HG02885 (cell line): ENCODE measurements at regions not wholly inside any gene's neighbourhood (a gene's known extent, or its start where the extent isn't known, plus 50 kb on each side); places are given as distances from the start of the nearest gene placed in this dataset.
"Not testable (repeated sequence)": the region's sequence is repeated elsewhere in the genome, so short reads cannot be mapped to it uniquely, and the experiment has no call there.

Experiments
- ATAC-seq: cut with Tn5 transposase; IDR thresholded peaks from one replicate; pipeline ENCODE4 v1.9.1; 2021; ENCODE audit warnings: mild to moderate bottlenecking; ENCODE audit not compliant: unreplicated experiment, poor library complexity

DNA sequence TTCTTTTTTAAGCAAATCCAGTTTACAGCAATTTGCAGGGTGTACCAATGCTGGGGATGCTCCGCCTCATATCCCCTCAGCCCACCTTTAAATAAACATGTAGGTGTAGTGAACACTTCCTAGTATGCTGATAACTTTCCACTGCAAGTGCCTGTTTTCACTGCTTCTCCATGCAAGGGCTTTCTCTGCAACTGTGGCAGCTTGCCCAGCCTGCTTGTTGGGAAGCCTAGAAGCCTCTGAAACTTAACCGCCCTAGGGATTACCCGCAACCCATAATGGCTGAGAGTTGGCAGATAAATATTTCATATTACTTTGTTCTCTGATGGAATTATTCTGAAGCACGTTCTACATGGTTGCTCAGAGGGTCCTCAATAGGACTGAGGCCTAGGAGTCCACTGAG is 253.7 kb upstream of the DDX53 start:
- ATAC-seq, result no peak

DNA sequence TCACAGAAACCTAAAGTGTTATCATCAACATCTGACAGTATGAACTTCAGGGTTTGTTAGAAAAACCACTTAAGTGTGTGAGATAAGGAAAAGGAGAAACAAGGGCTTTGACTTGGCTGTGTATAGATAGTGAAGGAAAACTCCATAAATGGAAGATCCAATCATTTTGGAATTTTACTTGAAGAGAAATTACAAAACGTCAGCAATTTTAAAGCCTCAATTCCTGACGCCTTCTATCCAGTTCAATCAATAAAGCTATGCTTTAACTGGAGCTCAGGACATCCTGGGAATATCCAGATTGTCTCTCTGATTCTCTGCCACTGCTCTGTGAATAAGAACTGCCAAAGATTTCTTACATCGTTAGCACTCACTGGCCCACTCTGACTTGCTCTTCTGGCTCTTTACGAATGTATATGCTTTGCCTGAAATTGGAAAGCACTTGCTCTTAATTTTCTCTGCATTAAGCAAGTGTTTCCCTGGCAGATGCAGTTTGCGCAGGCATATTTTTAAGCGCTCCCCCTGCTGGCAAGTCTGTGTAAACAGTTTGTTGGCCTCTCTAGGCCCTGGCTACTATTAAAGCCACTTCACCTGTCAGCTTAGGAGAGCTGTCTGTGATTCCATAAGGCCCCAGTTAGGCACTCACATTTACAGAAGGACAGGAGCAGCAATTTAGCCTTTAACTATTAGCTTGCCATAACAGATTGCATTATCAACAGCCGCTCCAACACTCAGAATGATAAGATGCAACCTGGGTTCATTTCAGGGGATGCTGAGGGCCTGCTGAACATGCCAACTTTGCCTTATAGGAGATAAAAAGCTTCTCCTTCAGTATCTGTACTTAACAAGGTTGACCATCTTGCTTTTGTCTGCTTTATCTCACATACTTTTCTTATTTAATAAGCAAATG is 251.4 kb upstream of the DDX53 start:
- peak; percentile 95 for ATAC-seq

DNA sequence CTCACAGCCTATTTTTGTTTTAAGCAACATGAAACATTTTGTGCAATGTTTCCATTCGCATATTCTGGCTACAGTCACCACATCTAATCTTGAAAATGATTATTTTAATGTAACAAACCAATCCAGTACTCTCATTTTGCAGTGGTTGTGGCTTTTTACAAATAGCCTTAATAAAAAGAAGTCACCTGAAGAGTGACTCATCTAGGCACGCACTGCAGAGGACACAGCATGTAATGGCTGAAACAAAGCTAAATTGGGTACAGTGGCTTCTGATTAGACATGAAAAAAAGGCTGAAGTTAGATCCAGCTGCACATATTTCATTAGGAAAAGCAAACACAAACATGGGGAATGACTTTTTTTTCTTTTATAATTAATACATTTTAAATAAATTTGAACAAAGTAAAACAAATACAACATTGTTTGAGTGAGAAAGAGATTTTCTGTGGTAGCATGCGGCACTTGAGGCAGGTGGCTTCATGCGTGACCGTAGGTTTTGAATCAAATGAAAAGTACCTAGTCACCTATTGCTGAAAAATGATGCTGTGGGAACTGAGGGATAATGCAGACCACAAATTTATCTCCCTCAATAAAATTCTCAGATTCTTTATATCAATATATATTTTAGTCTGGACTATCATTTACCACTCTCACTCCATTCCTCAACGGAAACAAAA is 240.8 kb upstream of the DDX53 start:
- ATAC-seq, result peak; percentile 94

DNA sequence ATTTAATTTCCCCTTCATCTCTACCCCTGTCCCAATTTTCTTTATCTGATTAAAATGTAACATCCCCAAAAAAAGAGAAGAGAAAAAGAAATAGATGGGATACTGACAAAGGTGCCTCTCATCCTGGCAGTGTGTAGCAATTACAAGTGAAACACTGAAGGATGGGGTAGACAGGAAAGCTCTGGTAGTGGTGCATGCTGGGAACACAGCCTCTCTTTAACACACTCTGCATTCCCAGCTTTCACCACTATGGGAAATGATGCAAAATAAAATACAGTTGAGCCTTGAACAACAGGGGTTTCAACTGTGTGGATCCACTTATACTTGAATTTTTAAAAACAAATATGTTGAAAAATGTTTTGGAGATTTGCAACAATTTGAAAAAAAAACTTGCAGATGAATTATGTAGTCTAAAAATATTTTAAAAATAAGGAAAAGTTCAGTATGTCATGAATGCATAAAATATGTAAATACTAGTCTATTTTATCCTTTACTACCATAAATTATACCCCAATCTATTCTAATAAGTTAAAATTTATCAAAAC is 239.2 kb upstream of the DDX53 start:
- ATAC-seq, result no peak

DNA sequence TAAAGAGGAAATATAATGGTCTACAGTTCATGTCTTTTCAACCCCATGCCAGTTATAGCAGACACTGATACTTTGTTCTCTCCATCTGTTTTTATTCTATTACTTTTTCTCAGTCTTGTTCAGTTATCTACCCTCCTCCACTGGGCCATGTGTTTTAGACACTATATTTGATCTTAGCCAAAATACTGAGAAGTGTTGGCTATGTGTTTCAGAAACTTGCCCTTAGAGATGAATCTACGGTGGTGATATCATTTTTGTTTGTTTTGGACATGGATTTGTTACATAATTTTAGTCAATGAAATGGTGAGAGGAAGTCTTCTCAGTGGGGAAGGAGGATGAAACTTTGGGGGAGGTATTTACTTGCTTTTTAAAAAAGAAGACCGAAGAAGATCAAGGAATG is 211.5 kb upstream of the DDX53 start:
- ATAC-seq, result no peak

DNA sequence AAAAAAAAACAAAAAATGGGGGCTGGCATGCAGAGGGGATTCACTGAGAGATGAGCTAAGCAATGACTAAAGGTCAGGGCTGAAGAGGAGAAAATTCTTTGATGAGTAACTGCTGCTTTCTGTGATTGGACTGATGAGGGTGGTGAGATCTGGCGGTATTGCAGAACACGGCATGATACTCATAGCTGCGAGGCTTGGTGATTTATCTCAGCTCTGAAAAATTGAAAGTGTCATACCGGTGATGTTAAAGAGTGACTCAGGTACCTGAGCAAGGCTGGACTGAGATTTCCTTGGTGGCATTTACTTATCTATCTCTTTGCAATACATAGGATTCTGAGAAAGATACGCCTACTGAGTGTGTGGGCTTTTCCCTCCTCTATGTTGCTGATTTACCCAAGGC is 204.1 kb upstream of the DDX53 start:
- ATAC-seq, result no peak

DNA sequence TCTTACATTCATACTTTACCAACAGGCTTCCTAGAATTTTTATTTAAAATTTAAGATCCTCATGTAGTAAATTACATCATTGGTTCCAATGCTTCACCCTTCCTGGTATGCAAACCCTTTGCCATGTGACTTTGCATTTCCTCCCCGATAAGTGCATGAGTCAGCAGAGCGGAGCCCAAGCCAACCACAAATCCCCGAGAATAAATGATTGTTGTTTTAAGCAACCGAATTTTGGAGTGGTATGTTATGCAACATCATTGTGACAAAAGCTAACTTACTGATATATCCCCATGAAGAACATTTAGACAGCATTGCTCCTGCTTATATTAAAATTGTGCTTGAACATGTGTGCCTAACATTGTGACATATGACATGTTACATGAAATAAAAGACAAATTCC is 199.4 kb upstream of the DDX53 start:
- no peak for ATAC-seq

DNA sequence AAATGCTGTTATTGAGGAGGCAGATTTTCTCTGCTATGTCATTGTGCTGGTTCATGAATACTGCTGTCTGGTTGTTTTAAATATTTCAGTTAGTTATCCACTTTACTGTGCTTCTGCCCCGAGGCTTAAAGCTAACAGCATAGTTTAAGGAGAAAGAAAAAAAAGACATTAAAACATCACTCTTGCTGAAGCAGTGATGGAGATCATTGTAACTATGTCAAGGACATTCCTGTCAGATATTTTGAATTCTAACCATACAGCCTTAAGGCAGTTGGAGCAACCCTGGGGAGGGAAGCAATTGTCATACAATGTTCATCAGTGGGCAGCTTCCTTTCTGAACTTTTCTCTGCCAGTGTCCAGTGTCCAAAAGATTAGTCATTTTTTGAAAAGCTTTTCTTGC is 199.0 kb upstream of the DDX53 start:
- ATAC-seq, result no peak

DNA sequence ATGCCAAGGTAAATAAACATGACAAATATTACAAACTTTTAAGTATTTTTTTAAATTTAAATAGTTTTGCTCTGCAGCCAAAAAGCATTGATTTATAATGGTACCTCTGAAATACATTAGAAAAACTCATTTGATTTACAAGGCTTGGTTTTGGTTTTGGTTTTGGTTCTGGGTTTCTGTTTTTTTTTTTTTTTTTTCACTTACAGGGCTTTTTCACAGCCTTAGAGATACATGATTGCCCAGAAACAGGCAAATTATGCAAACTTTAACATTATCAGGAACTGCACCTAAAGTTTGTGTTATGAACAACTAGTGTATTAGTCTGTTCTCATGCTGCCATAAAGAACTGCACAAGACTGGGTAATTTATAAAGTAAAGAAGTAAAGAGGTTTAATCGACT is 196.4 kb upstream of the DDX53 start:
- ATAC-seq, result no peak

DNA sequence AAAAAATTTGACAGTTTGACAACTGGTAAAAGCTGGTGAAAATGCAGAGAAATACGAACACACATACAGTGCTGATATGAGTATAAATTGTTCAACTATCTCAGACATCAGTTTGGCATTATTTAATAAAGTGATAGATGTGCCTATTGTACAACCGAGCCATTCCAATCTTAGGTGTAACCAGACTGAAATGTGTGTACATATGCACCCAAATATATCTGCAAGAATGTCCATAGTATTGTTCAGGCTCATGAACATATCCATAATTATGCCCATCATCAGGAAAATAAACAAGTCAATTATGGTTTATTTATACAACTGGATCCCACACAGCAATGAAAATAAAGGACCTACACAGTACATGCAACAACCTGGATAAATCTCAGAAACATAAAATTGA is 188.9 kb upstream of the DDX53 start:
- ATAC-seq, result no peak

DNA sequence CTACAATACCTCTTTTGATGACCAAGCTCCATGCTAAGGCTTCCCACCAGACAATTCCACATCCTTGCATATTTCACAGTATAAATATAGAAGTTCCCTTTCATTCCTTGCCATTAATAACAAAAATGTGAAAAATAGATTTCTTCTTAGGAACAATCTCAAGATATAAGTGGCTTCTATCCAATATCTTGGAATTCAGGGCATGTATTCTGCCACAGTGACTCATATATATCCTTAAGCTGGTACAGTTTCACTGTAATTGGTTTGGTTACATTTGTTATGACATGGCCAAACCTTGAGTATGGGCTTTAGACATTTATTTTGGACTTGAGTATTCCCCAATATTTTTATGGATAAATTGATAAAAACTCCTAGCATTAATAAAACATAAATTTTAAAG is 181.7 kb upstream of the DDX53 start:
- no peak for ATAC-seq

DNA sequence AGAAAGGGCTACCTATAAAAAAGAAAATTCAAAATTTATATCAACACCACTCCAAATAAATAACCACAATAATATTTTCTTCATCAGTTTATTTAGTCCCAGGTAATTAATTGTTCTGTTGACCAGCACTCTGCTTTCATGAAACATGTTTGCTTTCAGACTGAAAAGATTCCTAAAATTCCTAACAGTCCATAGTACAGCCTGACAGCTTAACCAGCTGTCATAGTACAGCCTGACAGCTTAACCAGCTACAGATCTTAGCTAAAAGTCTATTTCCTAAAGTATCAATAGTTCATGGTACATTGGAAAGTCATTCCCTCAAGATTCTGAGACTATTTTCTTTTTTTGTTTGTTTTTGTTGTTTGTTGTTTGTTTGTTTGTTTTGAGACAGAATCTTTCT is 144.1 kb upstream of the DDX53 start:
- ATAC-seq, result no peak

DNA sequence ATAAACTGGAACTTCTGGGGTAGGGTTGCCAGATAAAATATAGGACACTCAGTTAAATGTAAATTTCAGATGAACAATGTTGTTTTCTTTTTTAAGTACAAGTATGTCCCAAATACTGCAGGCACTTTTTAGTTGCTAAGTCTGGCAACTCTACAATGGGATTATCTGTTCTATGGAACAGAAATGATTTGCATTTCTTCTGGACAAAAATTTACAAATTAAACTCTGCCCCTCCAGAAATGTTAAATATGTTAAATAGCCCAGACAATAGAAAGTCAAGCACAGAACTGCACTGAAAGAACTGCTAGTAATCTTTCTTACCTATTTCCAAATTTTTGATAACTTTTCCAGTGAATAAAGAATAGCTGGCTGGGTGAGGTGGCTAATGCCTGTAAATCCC is 140.1 kb upstream of the DDX53 start:
- no peak for ATAC-seq

DNA sequence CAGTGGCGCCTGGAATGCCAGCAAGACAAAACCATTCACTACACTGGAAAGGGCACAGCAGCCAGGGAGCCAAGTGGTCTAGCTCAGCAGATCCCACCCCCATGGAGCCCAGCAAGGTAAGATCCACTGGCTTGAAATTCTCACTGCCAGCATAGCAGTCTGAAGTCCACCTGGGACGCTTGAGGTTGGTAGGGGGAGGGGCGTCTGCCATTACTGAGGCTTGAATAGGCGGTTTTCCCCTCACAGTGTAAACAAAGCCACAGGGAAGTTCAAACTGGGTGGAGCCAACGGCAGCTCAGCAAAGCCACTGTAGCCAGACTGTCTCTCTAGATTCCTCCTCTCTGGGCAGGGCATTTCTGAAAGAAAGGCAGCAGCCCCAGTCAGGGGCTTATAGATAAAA is 133.0 kb upstream of the DDX53 start:
- not testable (repeated sequence) for ATAC-seq

DNA sequence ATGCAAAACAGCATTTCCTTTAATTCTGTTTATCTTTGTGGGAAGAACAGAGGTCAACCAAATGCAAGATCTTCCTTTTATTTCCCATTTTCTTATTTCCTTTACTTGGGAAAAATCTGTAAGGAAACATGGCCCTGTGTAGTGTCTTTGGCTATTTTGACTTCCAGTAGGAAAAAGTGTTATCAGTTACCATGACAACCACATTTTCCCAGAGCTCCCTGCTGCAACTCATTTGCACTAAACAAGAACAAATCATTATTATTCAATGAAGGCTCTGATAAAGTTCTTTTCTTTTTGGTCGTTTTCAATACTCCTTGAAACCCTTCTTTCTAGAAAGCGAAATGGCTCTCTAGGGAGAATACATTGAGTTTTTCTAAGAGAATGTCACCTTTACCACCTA is 117.2 kb upstream of the DDX53 start:
- ATAC-seq, result no peak

DNA sequence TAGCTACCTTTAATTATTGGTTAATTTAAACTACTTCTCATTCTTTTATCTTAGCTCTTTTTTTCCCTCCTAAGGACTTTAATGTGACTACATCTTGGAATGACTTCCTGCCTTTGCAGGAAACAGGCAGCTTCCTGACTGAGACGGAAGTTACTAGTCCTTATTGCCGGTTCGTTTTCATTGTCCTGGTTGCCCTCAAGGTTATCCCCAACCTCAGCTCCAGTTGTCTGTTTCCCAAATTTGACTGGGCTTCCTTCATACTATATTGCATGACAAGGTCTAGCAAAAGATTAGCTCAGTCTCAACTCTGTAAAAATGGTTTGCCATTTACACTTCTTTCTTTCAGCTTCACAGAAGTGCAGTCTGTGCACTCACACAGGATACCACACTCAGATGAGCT is 109.9 kb upstream of the DDX53 start:
- ATAC-seq, result no peak

DNA sequence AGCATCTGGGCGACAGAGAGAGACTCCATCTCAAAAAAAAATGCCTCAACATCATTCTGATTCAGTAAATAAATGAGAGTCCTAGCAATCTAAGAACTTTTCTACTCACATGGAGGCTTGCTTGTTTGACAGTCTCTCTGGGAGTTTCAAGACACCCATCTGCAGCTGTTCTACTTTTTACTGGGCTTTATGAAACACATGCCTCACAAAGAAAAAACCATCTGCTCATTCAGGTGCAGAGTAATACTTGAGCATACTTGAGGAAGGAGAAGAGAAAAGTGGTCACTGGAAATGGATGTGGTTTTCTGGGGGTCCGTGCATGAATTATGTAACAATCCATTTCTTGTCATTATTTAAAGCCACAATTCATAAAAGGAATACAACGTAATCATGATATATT is 87.1 kb upstream of the DDX53 start:
- no peak for ATAC-seq

DNA sequence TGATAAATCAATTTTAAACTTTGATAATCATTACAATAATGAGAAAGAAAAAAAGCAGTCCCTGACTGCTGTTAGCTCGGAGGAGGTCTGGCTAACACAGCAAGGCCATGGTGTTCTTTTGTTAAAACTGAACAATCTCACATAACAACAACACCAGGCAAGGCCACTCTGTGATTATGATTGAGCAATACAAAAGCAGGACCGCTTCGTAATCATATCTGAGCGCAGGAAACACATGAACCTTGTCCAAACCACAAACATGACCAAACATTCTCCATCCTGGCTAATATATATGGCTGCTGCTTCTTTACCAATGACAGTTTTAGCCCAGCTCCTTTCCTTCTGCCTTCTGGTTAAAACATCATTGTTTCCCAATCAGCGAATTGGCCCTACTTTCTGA is 76.8 kb upstream of the DDX53 start:
- ATAC-seq, result no peak

DNA sequence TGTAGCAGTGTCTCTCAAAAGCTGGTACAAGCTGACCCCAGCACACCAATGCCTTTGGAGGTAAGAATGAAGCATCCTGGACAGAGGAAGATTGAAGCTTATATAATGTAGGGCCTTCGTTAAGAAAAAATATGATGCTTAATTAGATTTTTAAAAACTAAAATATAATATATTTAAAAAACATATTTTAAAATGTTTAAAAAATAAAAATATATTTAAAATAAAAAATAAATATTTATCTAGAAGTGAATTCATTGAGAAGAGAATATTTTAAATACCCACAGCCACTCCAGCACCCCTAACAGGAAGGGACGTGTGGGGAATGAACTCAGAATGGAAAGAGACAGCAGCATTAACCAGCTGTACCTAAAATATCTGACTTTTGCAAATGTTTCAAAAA is 65.1 kb upstream of the DDX53 start:
- no peak for ATAC-seq

DNA sequence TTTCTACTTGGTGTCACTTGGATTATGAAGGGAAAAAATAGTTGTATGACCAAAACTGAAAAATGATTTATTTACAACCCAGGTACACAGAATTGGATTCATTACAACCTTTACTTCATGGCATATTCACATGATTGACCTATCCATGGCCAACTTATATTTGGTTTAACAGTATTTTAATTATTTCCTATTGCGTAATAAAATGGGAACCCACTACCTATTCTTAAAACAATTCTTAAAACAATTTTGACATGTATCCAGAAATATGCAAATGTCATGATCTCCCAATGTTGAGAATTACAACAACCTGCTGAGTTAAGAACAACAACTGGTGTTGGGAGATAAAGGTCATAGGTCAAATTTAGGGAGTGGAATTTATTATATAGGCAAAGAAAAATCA is 54.8 kb upstream of the DDX53 start:
- ATAC-seq, result no peak
